ENCODE measurements at regions not wholly inside any gene's neighbourhood (a gene's known extent, or its start where the extent isn't known, plus 50 kb on each side); places are given as distances from the start of the nearest gene placed in this dataset.

DNA sequence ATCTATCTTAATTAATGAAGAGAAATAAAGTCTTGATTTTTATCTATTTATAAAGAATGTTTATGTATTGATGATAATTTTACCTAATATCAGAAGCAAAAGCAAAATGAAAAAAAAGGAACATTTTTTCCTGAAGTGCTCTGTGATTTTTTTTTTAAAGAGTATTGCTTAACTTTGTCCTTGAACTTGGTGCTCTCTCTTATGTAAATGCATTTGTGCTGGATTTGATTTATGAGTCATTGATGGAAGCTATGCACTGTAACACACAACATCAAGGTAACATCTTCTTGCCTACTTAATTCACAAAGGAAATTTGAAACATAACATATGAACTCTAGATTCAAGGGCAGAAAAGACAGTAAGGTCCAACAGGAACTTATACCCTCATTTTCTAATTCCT, 312.9 kb upstream of the CDH19 start:
- TF ChIP-seq, protein P1, sequence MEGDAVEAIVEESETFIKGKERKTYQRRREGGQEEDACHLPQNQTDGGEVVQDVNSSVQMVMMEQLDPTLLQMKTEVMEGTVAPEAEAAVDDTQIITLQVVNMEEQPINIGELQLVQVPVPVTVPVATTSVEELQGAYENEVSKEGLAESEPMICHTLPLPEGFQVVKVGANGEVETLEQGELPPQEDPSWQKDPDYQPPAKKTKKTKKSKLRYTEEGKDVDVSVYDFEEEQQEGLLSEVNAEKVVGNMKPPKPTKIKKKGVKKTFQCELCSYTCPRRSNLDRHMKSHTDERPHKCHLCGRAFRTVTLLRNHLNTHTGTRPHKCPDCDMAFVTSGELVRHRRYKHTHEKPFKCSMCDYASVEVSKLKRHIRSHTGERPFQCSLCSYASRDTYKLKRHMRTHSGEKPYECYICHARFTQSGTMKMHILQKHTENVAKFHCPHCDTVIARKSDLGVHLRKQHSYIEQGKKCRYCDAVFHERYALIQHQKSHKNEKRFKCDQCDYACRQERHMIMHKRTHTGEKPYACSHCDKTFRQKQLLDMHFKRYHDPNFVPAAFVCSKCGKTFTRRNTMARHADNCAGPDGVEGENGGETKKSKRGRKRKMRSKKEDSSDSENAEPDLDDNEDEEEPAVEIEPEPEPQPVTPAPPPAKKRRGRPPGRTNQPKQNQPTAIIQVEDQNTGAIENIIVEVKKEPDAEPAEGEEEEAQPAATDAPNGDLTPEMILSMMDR (IDR thresholded peaks at IDR 0.05 in 4 of 5, conservative IDR thresholded peaks at IDR 0.05 in 1 of 5), result no peak
- no peak for TF ChIP-seq POLR2A (IDR thresholded peaks at IDR 0.05)

Data from gastrocnemius medialis (tissue), 4 donors.